H1 (cell line): ENCODE measurements at regions not wholly inside any gene's neighbourhood (a gene's known extent, or its start where the extent isn't known, plus 50 kb on each side); places are given as distances from the start of the nearest gene placed in this dataset.

Source experiments
- BACH1 ChIP-seq: IDR thresholded peaks from 2 replicates; pipeline ENCODE4 v1.6.1; 2012; ENCODE audit warnings: low read length, improper control_type of control experiment
- BCL11A ChIP-seq, 2 experiments: IDR thresholded peaks; one replicate each; pipeline ENCODE4 v1.6.1; 2011; ENCODE audit warnings: low read depth in 2 of 2, low read length in 2 of 2, mild to moderate bottlenecking in 2 of 2
- CTBP2 ChIP-seq: IDR thresholded peaks from 2 replicates; pipeline ENCODE4 v1.7.0; 2011; ENCODE audit warnings: borderline replicate concordance, mild to moderate bottlenecking, moderate library complexity, mixed read lengths, low read length; ENCODE audit not compliant: insufficient read depth, insufficient read length
- EGR1 ChIP-seq: IDR thresholded peaks from 2 replicates; pipeline ENCODE4 v1.6.1; 2011; ENCODE audit warnings: low read depth, low read length, borderline replicate concordance
- SIX5 ChIP-seq: IDR thresholded peaks from 2 replicates; pipeline ENCODE4 v1.6.1; 2011; ENCODE audit warnings: mild to moderate bottlenecking, low read depth, low read length
- TAF7 ChIP-seq: optimal IDR thresholded peaks from 2 replicates; pipeline ENCODE3; 2011; ENCODE audit warnings: low read depth, mild to moderate bottlenecking, inconsistent platforms, low read length, moderate library complexity, borderline replicate concordance
- TEAD4 ChIP-seq: IDR thresholded peaks from 2 replicates; pipeline ENCODE4 v1.6.1; 2012; ENCODE audit warnings: low read depth, low read length, inconsistent platforms, mixed read lengths

- no peak for TF ChIP-seq CTBP2
- TF ChIP-seq BCL11A (IDR thresholded peaks at IDR 0.05; ENCODE audit: low read depth in 2 of 2, low read length in 2 of 2) = no peak
- TF ChIP-seq TEAD4 = no peak
- TF ChIP-seq EGR1 = no peak
- TF ChIP-seq TAF7 = no peak
- no peak for TF ChIP-seq SIX5
- no peak for TF ChIP-seq BACH1
Measured at GRCh38 chr2:19818543-19818942, 83.2 kb downstream of the TTC32 start (continued).
